Psoas muscle (tissue), 7 donors: ENCODE measurements at regions not wholly inside any gene's neighbourhood (a gene's known extent, or its start where the extent isn't known, plus 50 kb on each side); places are given as distances from the start of the nearest gene placed in this dataset.

Experiments used
- ATAC-seq, 4 donors: fragments of 200-7000 bp; cut with Tn5 transposase; one replicate each; pipeline ENCODE4 v1.9.1; 2020; ENCODE audit warnings: moderate library complexity in 3 of 4, mild to moderate bottlenecking in 2 of 4
- DNase-seq, 2 donors: peaks; one replicate each; pipeline ENCODE4 v3.0.0-alpha.2; 2020
- H3K27ac ChIP-seq: fragments of 200-600 bp; one replicate; pipeline ENCODE4 v1.8.0; 2022
- H3K27me3 ChIP-seq, 3 donors: fragments of 200-600 bp in 1 of 3; one replicate each; pipeline versions ENCODE4 v1.6.1 to v1.8.0; 2013 to 2022; ENCODE audit warnings: low read length in 2 of 3, mild to moderate bottlenecking in 2 of 3, moderate library complexity in 1 of 3; ENCODE audit not compliant: insufficient read depth in 3 of 3
- H3K36me3 ChIP-seq, 2 donors: fragments of 200-600 bp in 1 of 2; one replicate each; pipeline versions ENCODE4 v1.6.1 to v1.8.0; 2013 to 2022; ENCODE audit warnings: low read depth in 1 of 2, mild to moderate bottlenecking in 1 of 2, moderate library complexity in 1 of 2; ENCODE audit not compliant: insufficient read depth in 1 of 2
- H3K4me1 ChIP-seq: fragments of 200-600 bp; one replicate; pipeline ENCODE4 v1.8.0; 2022
- H3K4me3 ChIP-seq: fragments of 200-600 bp; one replicate; pipeline ENCODE4 v1.8.0; 2022; ENCODE audit warnings: mild to moderate bottlenecking
- H3K9me3 ChIP-seq: fragments of 200-600 bp; one replicate; pipeline ENCODE4 v1.8.0; 2022
- WGBS, 3 donors: extraction: QIAGEN DNeasy Blood & Tissue Kit; methylation state at CpG; one replicate each; pipeline versions ENCODE4 v1.1.6 to v1.1.7; 2013; 5-methylcytosine and 5-hydroxymethylcytosine counted together
- intact Hi-C, 2 donors: fragments of 100-400 bp; cut with DNase I; formaldehyde crosslinking; loops; one replicate each; pipeline versions ENCODE4 v1.11.0 to v1.14.2; 2022
- TF ChIP-seq, protein P1 (sequence below): fragments of 200-600 bp; IDR thresholded peaks from one replicate; pipeline ENCODE4 v1.8.0; 2022; ENCODE audit warnings: antibody characterized with exemption
- donor health status: healthy with polysubstance abuse.
- donor health status: DM: no; HTN: no; CAD: no; lungs with moderate emphysema.
- donor health status: Bipolar disorder and iron deficiency.
- donor health status: healthy.
- donor health status: DM: yes; HTN: yes; CAD: no.
- donor health status: DM: no; HTN: no; CAD: no.
- donor health status: DM: yes; HTN: yes; CAD: no.

GRCh38 chr6:53734473-53735299, 60.1 kb upstream of the LRRC1 start:
- DNase-seq (no peak), ATAC-seq (peak in 1 of 4 donors; percentile 50)
- Histone ChIP-seq H3K27ac (no peak overlapping the region), H3K9me3 (no peaks in the 10 kb centered on the region), H3K36me3 (no peaks in the 10 kb centered on the region), H3K4me3 (no peak overlapping the region), H3K4me1 (no peaks in the 10 kb centered on the region), H3K27me3 (peaks cover 0 to 2% (median 1%) of the 10 kb centered on the region in 3 donors)
- intact Hi-C loops, result no loop called here
- TF ChIP-seq, protein P1, sequence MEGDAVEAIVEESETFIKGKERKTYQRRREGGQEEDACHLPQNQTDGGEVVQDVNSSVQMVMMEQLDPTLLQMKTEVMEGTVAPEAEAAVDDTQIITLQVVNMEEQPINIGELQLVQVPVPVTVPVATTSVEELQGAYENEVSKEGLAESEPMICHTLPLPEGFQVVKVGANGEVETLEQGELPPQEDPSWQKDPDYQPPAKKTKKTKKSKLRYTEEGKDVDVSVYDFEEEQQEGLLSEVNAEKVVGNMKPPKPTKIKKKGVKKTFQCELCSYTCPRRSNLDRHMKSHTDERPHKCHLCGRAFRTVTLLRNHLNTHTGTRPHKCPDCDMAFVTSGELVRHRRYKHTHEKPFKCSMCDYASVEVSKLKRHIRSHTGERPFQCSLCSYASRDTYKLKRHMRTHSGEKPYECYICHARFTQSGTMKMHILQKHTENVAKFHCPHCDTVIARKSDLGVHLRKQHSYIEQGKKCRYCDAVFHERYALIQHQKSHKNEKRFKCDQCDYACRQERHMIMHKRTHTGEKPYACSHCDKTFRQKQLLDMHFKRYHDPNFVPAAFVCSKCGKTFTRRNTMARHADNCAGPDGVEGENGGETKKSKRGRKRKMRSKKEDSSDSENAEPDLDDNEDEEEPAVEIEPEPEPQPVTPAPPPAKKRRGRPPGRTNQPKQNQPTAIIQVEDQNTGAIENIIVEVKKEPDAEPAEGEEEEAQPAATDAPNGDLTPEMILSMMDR, result no peak
- WGBS, 3 donors, result 78 to 81% (median 79%) methylated on average over 13 of the region's 13 CpGs

- Histone ChIP-seq H3K4me1 (no peaks in the 10 kb centered on the region), H3K27ac (no peak overlapping the region), H3K27me3 (no peaks in the 10 kb centered on the region), H3K4me3 (no peak overlapping the region), H3K36me3 (no peaks in the 10 kb centered on the region), H3K9me3 (no peaks in the 10 kb centered on the region)
- TF ChIP-seq, protein P1, result no peak
- intact Hi-C loops, result no loop called here
- 60 to 64% (median 62%) methylated on average over 5 of the region's 5 CpGs for WGBS, 3 donors
- ATAC-seq (no peak), DNase-seq (no peak)
Measured at GRCh38 chr6:53731866-53732636, 62.8 kb upstream of the LRRC1 start.

DNA sequence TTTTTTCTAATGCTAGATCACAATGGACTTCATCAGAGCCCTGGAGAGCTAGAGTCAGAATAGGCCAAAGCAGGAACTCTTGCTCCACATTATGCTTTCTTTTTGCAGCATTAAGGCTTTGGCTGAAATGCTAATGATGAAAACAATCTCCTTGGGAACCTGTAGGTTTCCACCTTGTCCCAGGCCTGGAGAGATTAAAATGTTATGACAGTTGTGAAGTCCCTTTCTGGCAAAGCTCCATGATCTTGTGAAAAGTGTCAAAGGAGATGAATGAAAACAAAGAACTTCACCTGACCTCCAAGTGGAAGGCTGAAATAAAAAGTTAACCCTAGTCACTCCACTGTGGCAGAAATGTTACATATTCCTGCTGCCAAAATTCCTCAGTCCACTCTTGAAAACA, 64.0 kb upstream of the LRRC1 start:
- Histone ChIP-seq H3K4me3 (no peak overlapping the region), H3K27me3 (no peaks in the 10 kb centered on the region), H3K4me1 (no peaks in the 10 kb centered on the region), H3K36me3 (no peaks in the 10 kb centered on the region), H3K9me3 (no peaks in the 10 kb centered on the region), H3K27ac (no peak overlapping the region)
- TF ChIP-seq, protein P1, result no peak
- intact Hi-C loops, result no loop called here
- no peak for DNase-seq
- ATAC-seq, result no peak

GRCh38 chr6:53728570-53729194, 63.1 kb upstream of the KLHL31 start:
- Histone ChIP-seq H3K27me3 (no peaks in the 10 kb centered on the region), H3K4me1 (no peaks in the 10 kb centered on the region), H3K4me3 (no peak overlapping the region), H3K9me3 (no peaks in the 10 kb centered on the region), H3K27ac (no peak overlapping the region), H3K36me3 (no peaks in the 10 kb centered on the region)
- ATAC-seq, result peak; percentile 72 to 82 (median 77)
- TF ChIP-seq, protein P1, result peak; percentile 93
- intact Hi-C loops, result loop anchor here (5.0 to 10.0 kb wide), 5 partner anchors 76 to 556 kb away; partner anchors contain the start of gene GCLC (in 1 of the 2)
- peak in 1 of 2 donors; percentile 24 for DNase-seq
- 28 to 30% (median 29%) methylated on average over 9 of the region's 9 CpGs for WGBS, 3 donors
